GF-D8 (cell line): ENCODE measurements at regions not wholly inside any gene's neighbourhood (a gene's known extent, or its start where the extent isn't known, plus 50 kb on each side); places are given as distances from the start of the nearest gene placed in this dataset.

Experiments
- DNase-seq: peaks from one replicate; lab custom pipeline; 2025; lab: John Stamatoyannopoulos, UW

GRCh38 chr2:4255491-4255890 lies 552.1 kb downstream of the DCDC2C start:
- DNase-seq, result no peak

- DNase-seq, result no peak
Observed at GRCh38 chr2:4256351-4256750, 553.0 kb downstream of the DCDC2C start.

GRCh38 chr2:4258563-4258962 lies 555.2 kb downstream of the DCDC2C start:
- DNase-seq, result no peak

- DNase-seq, result no peak
Observed at GRCh38 chr2:4265936-4266335, 562.6 kb downstream of the DCDC2C start.

GRCh38 chr2:4269885-4270284 lies 566.5 kb downstream of the DCDC2C start:
- DNase-seq, result no peak

- DNase-seq, result no peak
Observed at GRCh38 chr2:4272261-4272858, 569.0 kb downstream of the DCDC2C start.

GRCh38 chr2:4278392-4278791 lies 575.0 kb downstream of the DCDC2C start:
- no peak for DNase-seq

- no peak for DNase-seq
Observed at GRCh38 chr2:4279431-4279830, 576.1 kb downstream of the DCDC2C start.

- DNase-seq, result no peak
Observed at GRCh38 chr2:4291430-4291829, 588.1 kb downstream of the DCDC2C start.

- DNase-seq, result no peak
Observed at GRCh38 chr2:4295680-4296079, 592.3 kb downstream of the DCDC2C start.

GRCh38 chr2:4300616-4301015 lies 597.2 kb downstream of the DCDC2C start:
- DNase-seq, result no peak

- no peak for DNase-seq
Observed at GRCh38 chr2:4324531-4324930, 621.2 kb downstream of the DCDC2C start.

GRCh38 chr2:4336864-4337263 lies 633.5 kb downstream of the DCDC2C start:
- no peak for DNase-seq

- DNase-seq, result no peak
Observed at GRCh38 chr2:4338345-4338744, 635.0 kb downstream of the DCDC2C start.

GRCh38 chr2:4340536-4340935 lies 637.2 kb downstream of the DCDC2C start:
- no peak for DNase-seq

GRCh38 chr2:4346628-4347027 lies 643.3 kb downstream of the DCDC2C start:
- DNase-seq, result no peak

GRCh38 chr2:4353668-4354067 lies 650.3 kb downstream of the DCDC2C start:
- DNase-seq, result no peak

GRCh38 chr2:4354164-4354563 lies 650.8 kb downstream of the DCDC2C start:
- DNase-seq, result no peak

GRCh38 chr2:4354678-4355077 lies 651.3 kb downstream of the DCDC2C start:
- no peak for DNase-seq

GRCh38 chr2:4356109-4356508 lies 652.7 kb downstream of the DCDC2C start:
- no peak for DNase-seq

- DNase-seq, result no peak
Observed at GRCh38 chr2:4356541-4356940, 653.2 kb downstream of the DCDC2C start.

- no peak for DNase-seq
Observed at GRCh38 chr2:4357121-4357520, 653.7 kb downstream of the DCDC2C start.

GRCh38 chr2:4358837-4359236 lies 655.5 kb downstream of the DCDC2C start:
- no peak for DNase-seq

GRCh38 chr2:4368907-4369306 lies 665.5 kb downstream of the DCDC2C start:
- no peak for DNase-seq
